ENCODE measurements at regions not wholly inside any gene's neighbourhood (a gene's known extent, or its start where the extent isn't known, plus 50 kb on each side); places are given as distances from the start of the nearest gene placed in this dataset.
A peak's percentile ranks its signal among the peaks of the same experiment; 100 is the strongest.
"Not testable (repeated sequence)": the region's sequence is repeated elsewhere in the genome, so short reads cannot be mapped to it uniquely, and the experiment has no call there.

DNA sequence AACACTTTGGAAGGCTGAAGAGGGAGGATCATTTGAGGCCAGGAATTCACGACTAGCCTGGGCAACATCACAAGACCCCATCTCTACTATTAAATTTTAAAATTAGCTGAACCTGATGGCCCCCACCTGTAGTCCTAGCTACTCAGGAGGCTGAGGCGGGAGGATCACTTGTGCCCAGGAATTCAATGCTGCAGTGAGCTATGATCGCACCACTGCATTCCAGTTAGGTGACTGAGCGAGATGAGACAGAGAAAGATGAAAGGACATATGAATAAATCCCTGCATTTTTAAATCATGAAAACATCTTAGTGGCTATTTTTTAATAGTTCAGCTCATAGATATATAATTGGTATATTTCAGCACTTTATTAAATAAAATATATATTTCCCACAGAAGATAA lies 93.8 kb downstream of the GPR63 start:
- no peak for DNase-seq

- DNase-seq, result no peak
Observed at GRCh38 chr6:96742702-96743101, 94.6 kb downstream of the GPR63 start.

DNA sequence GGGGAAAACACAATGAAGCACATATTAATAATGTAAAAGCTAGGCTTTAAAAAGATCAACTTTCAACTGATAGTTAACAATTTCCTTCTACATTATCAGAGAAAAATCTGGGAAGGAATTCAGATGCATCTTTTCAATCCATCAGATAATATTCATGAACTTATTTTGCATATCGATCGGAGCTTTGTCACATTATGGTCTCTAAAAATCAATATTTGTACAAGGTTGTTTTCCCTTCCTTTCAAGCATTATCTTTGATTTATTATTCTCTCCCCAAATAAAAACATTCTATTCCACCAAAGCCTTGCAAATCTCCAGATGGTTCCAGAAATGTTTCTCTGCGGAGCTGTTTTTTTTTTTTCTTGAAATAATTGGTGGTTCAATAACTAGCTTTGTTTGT lies 101.9 kb downstream of the GPR63 start:
- no peak for DNase-seq

GRCh38 chr6:96727144-96727543 lies 110.1 kb downstream of the GPR63 start:
- no peak for DNase-seq

GRCh38 chr6:96725296-96725695 lies 112.0 kb downstream of the GPR63 start:
- no peak for DNase-seq

GRCh38 chr6:96724641-96725040 lies 112.6 kb downstream of the GPR63 start:
- no peak for DNase-seq

GRCh38 chr6:96723362-96723761 lies 113.9 kb downstream of the GPR63 start:
- DNase-seq, result no peak

DNA sequence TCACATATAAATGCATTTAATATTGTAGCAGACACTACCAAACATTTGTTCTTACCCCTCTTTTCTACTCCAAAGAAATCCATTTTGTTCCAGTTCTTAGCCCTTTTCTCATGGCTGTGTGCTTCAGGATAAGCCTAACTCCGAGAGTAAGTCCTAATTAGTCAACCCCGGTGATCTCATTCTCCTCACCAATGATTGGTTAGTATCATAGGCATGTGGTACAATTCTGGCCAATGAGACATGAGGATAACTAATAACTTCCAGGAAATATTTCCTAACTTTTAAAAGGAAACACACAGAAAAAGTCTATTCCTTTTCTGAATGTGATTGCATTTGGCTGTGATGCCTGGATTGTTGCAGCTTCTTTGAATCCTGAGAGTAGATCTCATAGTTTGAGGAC lies 116.0 kb downstream of the GPR63 start:
- DNase-seq, result no peak

GRCh38 chr6:96716221-96716620 lies 121.1 kb downstream of the GPR63 start:
- DNase-seq, result no peak

- DNase-seq, result no peak
Observed at GRCh38 chr6:96715608-96716007, 121.7 kb downstream of the GPR63 start.

GRCh38 chr6:96704713-96705112 lies 132.6 kb downstream of the GPR63 start:
- no peak for DNase-seq

GRCh38 chr6:96702626-96703025 lies 134.7 kb downstream of the GPR63 start:
- DNase-seq, result no peak

DNA sequence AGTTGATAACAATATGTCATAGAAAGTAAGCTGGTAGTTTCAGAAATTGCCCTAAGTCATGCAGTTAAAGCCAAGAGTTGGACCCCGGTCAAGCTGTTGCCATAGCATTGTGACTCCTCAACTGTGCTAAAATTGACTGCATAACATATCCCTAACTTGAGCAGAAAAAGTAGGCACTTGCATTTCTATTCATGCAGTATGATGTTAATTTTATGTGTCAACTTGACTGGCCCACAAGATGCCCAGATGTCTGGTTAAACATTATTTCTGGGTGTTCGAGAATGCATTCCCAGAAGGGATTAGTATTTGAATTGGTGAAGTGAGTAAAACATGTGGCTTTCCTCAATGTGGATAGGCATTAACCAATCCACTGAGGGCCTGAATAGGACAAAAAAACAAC lies 136.4 kb downstream of the GPR63 start:
- DNase-seq, result no peak

DNA sequence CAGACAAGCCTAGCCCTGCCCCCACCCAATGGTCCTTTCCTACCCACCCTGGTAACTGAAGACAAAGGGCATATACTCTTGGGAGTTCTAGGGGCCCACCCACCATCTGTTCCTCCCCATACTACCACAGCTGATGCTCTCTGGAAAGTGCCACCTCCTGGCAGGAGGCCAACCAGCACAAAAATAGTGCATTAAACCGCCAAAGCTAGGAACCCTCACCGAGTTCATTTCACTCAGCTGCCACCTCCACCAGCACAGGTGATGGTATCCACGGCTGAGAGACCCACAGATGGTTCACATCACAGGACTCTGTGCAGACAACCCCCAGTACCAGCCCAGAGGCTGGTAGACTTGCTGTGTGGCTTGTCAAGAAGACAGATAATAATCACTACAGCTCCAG lies 131.5 kb downstream of the FHL5 start:
- DNase-seq, result not testable (repeated sequence)

DNA sequence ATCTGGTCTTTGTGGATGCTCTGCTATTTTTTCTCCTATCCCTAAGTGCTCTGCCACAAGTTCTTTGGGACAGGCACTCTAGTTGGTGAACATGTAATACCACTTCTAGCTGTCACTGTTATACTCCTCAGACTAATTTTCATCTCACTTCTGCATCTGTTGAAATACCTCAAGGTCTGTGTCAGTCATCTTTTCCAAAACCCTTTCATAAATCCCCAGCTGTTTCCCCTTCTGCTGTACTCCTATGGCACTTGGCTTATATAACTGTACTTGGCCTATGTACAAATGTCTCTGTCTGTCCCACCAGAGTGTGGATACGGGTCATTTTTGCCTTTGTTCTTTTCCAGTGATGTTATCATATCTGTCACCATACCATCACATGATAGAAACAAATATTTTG lies 124.2 kb downstream of the FHL5 start:
- no peak for DNase-seq

GRCh38 chr6:96685702-96686101 lies 122.8 kb downstream of the FHL5 start:
- DNase-seq, result no peak

GRCh38 chr6:96683819-96684528 lies 121.0 kb downstream of the FHL5 start:
- no peak for DNase-seq

GRCh38 chr6:96682017-96682416 lies 119.1 kb downstream of the FHL5 start:
- DNase-seq, result no peak

DNA sequence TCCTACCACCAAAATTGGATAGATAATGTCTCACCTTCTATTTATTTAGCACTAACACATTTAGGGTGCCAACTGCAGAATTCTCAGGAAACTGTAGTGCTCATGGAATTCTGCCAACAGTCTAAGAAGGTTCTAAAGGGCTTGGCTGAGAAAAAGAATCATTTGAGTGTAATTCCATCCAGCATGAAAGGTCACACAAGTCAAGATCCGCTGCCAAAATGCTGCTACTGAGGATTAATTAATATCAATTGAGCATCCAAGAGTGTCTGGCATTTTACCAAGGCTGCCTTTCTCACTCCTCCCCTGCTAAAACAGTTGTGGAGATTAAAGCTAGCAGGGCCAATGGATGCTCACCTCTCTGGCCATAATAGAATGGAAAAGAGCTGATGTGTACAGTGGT lies 112.7 kb downstream of the FHL5 start:
- peak; percentile 95 for DNase-seq
